Astrocyte of the cerebellum (primary cell): ENCODE measurements at regions not wholly inside any gene's neighbourhood (a gene's known extent, or its start where the extent isn't known, plus 50 kb on each side); places are given as distances from the start of the nearest gene placed in this dataset.

Experiments
- DNase-seq: peaks from one replicate; pipeline ENCODE4 v3.0.0-alpha.2; 2011; ENCODE audit warnings: low read depth
- H3K4me3 ChIP-seq: 2 replicates; pipeline ENCODE4 v1.5.1; 2011; ENCODE audit warnings: mild to moderate bottlenecking, low read depth, low read length, moderate library complexity
- CTCF ChIP-seq: IDR thresholded peaks from 2 replicates; pipeline ENCODE4 v1.5.1; 2012; ENCODE audit warnings: low read length, low read depth, moderate library complexity, mild to moderate bottlenecking; ENCODE audit errors: missing control alignments
- in situ Hi-C: cut with HindIII; loops from 2 replicates; pipeline ENCODE4 v1.10.0; 2017; ENCODE audit warnings: low sequenced_read_pairs

DNA sequence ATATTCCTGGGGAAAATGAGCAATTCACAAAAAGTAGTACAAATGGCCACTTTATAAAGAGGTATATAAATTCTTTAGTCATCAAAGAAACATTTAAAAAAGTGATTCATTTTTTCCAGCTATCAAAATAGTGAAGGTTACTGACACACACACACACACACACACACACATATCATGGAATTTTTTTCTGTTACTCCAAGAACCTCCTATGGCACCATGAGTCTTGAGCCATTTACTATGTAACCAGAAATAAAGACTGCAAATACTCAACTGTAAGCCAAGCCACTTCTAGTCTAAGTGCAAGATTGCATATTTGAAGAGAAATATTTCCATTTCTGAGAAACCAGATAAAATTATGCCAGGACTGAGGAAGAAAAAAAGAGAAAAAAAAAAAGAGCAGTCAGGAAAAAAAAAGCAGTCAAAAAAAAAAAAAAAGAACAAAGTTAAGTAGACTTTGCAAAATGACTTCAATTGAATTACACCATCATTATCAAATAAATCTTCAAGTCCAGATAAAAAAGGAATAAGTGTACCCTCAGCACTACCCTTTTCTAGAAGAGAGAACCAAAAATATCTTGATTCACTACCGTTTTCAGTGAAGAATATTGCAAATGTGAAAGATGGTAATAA lies 275.7 kb downstream of the DAD1 start:
- H3K4me3 ChIP-seq: no peak overlapping the region
- DNase-seq: no peak
- TF ChIP-seq CTCF: no peak
- in situ Hi-C loops: no loop called here

DNA sequence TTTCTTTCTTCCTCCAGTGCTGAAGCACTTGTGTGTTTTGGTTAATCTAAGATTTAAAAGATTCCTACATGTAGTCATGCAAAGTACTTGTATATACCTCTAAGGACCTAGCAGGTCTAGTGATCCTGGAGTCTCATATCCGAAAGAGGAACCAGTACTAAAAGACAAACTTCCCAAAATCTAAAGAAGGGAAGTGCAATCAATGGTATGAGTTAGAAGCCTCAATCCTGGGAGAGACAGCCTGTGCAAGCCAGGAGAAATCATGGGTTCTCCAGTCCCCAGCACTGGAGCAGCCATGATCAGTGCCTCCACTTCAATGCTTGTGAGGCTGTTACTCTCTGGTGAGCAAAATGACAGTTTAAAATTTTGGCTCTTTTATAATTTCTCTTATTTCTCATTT lies 277.4 kb downstream of the DAD1 start:
- no peak overlapping the region for H3K4me3 ChIP-seq
- TF ChIP-seq CTCF: no peak
- in situ Hi-C loops: no loop called here
- no peak for DNase-seq

GRCh38 chr14:22305607-22306006 lies 283.4 kb downstream of the DAD1 start:
- DNase-seq: no peak
- no peak for TF ChIP-seq CTCF
- in situ Hi-C loops: no loop called here
- H3K4me3 ChIP-seq: no peak overlapping the region

DNA sequence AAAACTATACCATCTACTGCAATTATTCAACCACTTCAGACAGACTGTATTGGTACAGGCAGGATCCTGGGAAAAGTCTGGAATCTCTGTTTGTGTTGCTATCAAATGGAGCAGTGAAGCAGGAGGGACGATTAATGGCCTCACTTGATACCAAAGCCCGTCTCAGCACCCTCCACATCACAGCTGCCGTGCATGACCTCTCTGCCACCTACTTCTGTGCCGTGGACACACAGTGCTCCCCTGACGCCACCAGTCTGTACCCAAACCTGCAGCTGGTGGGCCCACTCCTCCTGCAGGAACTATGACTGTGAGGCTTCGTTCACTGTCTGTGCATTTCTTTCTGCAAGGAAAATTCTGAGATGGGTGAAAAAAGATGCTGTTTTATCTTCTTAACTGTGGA lies 284.7 kb downstream of the DAD1 start:
- TF ChIP-seq CTCF: no peak
- no peak for DNase-seq
- in situ Hi-C loops: no loop called here
- H3K4me3 ChIP-seq: no peak overlapping the region

DNA sequence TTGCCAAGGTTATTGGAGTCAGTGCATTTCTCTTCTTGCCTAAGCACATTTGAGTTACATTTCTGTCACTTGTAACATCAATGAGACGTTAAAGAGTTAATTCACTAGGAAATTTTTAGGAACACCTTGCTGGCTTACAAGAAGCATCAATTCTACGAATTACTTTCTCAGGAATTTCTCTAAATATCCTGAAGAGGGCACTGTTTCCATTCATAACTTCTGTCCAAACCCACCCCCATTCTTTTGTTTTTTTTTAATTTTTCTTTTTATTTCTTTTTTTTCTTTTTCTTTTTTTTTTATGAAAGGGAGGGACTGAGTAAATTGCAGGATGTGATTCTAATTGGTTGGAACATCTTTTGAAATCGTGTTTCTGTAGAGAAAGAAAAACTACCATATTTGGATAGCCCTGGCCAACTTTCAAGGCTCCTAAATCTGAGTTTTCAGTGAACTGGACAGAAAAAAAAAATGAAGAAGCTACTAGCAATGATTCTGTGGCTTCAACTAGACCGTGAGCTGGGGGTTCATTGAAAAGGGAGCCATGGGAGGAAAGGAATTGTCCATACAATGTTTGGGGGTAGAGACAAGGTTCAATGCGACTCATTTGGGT lies 285.3 kb downstream of the DAD1 start:
- H3K4me3 ChIP-seq: no peak overlapping the region
- peak; percentile 2 for DNase-seq
- in situ Hi-C loops: no loop called here
- TF ChIP-seq CTCF: peak; percentile 28

DNA sequence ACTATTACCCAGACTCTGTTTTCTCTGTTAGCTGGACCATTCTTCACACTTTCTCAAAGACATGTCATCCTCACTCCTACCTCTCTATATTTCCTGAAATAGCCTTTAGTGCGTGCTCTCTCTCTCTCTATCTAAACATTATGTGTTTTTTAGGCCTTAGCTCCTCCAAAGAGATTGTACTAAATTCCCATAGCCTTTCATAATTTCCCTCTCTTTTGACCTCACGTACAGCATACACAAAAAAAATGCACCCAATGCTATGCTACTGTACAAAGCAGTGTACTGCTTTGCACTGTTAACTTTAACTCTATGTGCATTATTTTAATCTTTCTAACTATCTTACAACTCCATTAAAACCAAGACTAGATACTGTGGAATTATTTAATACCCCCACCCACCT lies 288.4 kb downstream of the DAD1 start:
- in situ Hi-C loops: no loop called here
- no peak for TF ChIP-seq CTCF
- DNase-seq: no peak
- no peak overlapping the region for H3K4me3 ChIP-seq
